ENCODE measurements at regions not wholly inside any gene's neighbourhood (a gene's known extent, or its start where the extent isn't known, plus 50 kb on each side); places are given as distances from the start of the nearest gene placed in this dataset.

DNA sequence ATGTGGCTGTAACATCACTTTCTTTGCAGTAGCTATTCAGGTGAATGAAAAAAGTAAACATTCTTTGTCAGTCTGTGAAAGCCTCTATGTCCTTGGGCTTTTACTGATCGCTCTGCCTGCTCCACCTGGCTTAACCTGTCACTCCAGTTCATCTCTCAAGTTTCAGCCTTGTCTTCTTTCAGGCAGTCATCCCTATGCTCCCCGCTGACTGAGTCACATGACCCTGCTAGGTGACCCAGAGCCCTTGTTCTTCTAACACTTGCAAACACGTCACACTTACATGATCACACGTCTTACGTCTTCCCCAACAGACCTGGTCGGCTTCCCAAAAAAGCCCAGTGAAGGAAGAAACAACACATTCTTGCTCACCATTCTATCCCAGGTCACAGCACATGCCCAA, 499.3 kb upstream of the TENM4 start:
- TF ChIP-seq, protein P1, sequence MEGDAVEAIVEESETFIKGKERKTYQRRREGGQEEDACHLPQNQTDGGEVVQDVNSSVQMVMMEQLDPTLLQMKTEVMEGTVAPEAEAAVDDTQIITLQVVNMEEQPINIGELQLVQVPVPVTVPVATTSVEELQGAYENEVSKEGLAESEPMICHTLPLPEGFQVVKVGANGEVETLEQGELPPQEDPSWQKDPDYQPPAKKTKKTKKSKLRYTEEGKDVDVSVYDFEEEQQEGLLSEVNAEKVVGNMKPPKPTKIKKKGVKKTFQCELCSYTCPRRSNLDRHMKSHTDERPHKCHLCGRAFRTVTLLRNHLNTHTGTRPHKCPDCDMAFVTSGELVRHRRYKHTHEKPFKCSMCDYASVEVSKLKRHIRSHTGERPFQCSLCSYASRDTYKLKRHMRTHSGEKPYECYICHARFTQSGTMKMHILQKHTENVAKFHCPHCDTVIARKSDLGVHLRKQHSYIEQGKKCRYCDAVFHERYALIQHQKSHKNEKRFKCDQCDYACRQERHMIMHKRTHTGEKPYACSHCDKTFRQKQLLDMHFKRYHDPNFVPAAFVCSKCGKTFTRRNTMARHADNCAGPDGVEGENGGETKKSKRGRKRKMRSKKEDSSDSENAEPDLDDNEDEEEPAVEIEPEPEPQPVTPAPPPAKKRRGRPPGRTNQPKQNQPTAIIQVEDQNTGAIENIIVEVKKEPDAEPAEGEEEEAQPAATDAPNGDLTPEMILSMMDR (IDR thresholded peaks at IDR 0.05): no peak
- TF ChIP-seq POLR2A (IDR thresholded peaks at IDR 0.05): no peak
- TF ChIP-seq EP300 (IDR thresholded peaks at IDR 0.05): no peak
- TF ChIP-seq POLR2AphosphoS5 (IDR thresholded peaks at IDR 0.05): no peak

Data from sigmoid colon (tissue), 4 donors.